ENCODE measurements at regions not wholly inside any gene's neighbourhood (a gene's known extent, or its start where the extent isn't known, plus 50 kb on each side); places are given as distances from the start of the nearest gene placed in this dataset.

DNA sequence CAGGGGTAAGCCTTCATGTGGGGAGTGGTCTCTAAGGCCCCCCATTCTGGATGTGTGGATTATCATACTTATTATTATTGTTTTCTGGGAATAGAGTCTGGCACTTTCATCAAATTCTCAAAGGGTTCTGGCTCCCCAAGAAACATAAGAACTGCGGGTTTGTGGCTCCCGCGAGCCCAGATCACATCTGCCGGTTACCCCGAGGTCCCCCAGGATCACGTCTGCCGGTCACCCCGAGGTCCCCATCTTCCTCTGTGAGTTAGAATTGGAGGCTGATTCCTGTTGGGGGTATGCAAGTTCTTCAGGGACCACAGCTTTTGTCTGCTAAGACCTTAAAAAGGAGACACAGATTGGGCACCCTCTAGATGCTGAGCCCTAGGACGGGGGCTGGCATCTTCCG, 116.7 kb upstream of the FRMD1 start:
- Mint-ChIP-seq H3K4me3 (no peak overlapping the region), H3K4me1 (peaks cover 16% of the 10 kb centered on the region), H3K27me3 (ENCODE audit: low read depth) (no peaks in the 10 kb centered on the region), H3K36me3 (no peaks in the 10 kb centered on the region), H3K27ac (no peak overlapping the region), H3K9me3 (no peaks in the 10 kb centered on the region)
- ATAC-seq (no peak), DNase-seq (ENCODE audit: low spot score) (no peak)
- POLR2A ChIA-PET: no interaction called here
- TF ChIP-seq ETV6 (CRISPR knock-in tag; IDR thresholded peaks at IDR 0.05) (no peak), TEAD4 (CRISPR knock-in tag; IDR thresholded peaks at IDR 0.05) (no peak), ZNF317 (CRISPR knock-in tag; IDR thresholded peaks at IDR 0.05; ENCODE audit: borderline replicate concordance, low read depth) (no peak), ZNF416 (CRISPR knock-in tag; IDR thresholded peaks at IDR 0.05) (no peak), ATF1 (CRISPR knock-in tag; IDR thresholded peaks at IDR 0.05) (no peak), CBFB (CRISPR knock-in tag; IDR thresholded peaks at IDR 0.05; ENCODE audit: low read depth) (no peak), MYBL2 (CRISPR knock-in tag; IDR thresholded peaks at IDR 0.05) (no peak), FOXJ3 (CRISPR knock-in tag; IDR thresholded peaks at IDR 0.05; ENCODE audit: borderline replicate concordance) (no peak), CREM (CRISPR knock-in tag; IDR thresholded peaks at IDR 0.05) (no peak), ELF4 (CRISPR knock-in tag; IDR thresholded peaks at IDR 0.05; ENCODE audit: low read depth) (no peak)
- TF ChIP-seq, protein P1, sequence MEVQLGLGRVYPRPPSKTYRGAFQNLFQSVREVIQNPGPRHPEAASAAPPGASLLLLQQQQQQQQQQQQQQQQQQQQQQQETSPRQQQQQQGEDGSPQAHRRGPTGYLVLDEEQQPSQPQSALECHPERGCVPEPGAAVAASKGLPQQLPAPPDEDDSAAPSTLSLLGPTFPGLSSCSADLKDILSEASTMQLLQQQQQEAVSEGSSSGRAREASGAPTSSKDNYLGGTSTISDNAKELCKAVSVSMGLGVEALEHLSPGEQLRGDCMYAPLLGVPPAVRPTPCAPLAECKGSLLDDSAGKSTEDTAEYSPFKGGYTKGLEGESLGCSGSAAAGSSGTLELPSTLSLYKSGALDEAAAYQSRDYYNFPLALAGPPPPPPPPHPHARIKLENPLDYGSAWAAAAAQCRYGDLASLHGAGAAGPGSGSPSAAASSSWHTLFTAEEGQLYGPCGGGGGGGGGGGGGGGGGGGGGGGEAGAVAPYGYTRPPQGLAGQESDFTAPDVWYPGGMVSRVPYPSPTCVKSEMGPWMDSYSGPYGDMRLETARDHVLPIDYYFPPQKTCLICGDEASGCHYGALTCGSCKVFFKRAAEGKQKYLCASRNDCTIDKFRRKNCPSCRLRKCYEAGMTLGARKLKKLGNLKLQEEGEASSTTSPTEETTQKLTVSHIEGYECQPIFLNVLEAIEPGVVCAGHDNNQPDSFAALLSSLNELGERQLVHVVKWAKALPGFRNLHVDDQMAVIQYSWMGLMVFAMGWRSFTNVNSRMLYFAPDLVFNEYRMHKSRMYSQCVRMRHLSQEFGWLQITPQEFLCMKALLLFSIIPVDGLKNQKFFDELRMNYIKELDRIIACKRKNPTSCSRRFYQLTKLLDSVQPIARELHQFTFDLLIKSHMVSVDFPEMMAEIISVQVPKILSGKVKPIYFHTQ (CRISPR knock-in tag; IDR thresholded peaks at IDR 0.05): no peak
- TF ChIP-seq, protein P2, sequence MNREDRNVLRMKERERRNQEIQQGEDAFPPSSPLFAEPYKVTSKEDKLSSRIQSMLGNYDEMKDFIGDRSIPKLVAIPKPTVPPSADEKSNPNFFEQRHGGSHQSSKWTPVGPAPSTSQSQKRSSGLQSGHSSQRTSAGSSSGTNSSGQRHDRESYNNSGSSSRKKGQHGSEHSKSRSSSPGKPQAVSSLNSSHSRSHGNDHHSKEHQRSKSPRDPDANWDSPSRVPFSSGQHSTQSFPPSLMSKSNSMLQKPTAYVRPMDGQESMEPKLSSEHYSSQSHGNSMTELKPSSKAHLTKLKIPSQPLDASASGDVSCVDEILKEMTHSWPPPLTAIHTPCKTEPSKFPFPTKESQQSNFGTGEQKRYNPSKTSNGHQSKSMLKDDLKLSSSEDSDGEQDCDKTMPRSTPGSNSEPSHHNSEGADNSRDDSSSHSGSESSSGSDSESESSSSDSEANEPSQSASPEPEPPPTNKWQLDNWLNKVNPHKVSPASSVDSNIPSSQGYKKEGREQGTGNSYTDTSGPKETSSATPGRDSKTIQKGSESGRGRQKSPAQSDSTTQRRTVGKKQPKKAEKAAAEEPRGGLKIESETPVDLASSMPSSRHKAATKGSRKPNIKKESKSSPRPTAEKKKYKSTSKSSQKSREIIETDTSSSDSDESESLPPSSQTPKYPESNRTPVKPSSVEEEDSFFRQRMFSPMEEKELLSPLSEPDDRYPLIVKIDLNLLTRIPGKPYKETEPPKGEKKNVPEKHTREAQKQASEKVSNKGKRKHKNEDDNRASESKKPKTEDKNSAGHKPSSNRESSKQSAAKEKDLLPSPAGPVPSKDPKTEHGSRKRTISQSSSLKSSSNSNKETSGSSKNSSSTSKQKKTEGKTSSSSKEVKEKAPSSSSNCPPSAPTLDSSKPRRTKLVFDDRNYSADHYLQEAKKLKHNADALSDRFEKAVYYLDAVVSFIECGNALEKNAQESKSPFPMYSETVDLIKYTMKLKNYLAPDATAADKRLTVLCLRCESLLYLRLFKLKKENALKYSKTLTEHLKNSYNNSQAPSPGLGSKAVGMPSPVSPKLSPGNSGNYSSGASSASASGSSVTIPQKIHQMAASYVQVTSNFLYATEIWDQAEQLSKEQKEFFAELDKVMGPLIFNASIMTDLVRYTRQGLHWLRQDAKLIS (CRISPR knock-in tag; IDR thresholded peaks at IDR 0.05; ENCODE audit: borderline replicate concordance): no peak
- CTCF ChIA-PET: interaction anchor here (0.5 to 1.3 kb wide), 3 partner anchors 17 to 461 kb away, joined by 4 to 9 read pairs (median 5); no protein-coding TSS in a partner anchor

DNA sequence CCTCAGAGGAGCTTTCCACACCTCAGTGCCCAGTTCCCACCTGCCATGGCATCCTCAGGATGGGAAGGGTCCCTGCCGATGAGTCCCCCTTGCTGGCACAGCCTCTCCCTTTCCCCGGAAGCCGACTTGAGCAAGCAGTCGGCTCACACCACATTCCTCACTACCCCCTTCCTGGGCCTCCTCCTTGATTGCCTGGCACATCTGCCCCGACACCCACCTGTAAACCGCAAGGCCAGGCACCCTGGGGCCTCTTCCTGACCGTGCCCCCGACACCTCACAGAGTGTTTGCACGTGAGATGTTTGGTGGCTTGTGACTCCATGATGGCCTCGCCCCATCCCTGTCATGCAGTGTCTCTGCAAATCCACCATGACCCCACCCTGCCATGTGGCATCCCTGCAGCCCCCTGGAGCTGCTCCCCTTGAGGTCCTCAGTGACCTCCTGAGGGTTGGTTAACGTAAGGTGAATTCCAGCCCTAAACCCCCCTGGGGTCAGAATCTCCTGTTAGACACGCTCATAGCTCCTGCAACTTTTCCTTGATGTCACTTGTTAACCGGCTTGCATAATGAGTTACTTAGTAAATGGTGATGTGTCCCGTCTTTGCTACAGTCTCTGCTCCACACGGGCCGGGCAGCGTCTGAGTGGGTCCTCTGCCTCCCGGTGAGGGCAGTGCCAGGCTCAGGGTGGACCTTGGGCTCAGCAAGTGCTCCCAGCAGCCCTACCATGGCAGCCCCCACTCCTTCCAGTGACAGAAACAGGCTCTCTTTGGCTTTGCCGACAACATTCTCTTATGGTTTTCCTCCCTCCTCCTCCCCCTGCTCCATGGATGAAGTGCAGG, 115.9 kb upstream of the FRMD1 start:
- ATAC-seq: no peak
- no peaks in the 10 kb centered on the region; the same call in 1 of the 2 replicates for H3K27me3 Mint-ChIP-seq (ENCODE audit: low read depth)
- H3K36me3 Mint-ChIP-seq: no peaks in the 10 kb centered on the region
- ChIA-PET CTCF (interaction anchor here (0.6 to 1.3 kb wide), 15 partner anchors 13 to 175 kb away, joined by 3 to 9 read pairs (median 3); no protein-coding TSS in a partner anchor), POLR2A (no interaction called here)
- no peak overlapping the region for H3K4me3 Mint-ChIP-seq
- H3K9me3 Mint-ChIP-seq: no peaks in the 10 kb centered on the region
- DNase-seq (ENCODE audit: low spot score): no peak
- H3K4me1 Mint-ChIP-seq: peaks cover 10% of the 10 kb centered on the region
- no peak overlapping the region for H3K27ac Mint-ChIP-seq
- TF ChIP-seq ZNF219 (CRISPR knock-in tag; IDR thresholded peaks at IDR 0.05; ENCODE audit: borderline replicate concordance) (no peak), ZNF423 (CRISPR knock-in tag; IDR thresholded peaks at IDR 0.05) (no peak; the same call in 1 of the 2 replicates)
- TF ChIP-seq, protein P3, sequence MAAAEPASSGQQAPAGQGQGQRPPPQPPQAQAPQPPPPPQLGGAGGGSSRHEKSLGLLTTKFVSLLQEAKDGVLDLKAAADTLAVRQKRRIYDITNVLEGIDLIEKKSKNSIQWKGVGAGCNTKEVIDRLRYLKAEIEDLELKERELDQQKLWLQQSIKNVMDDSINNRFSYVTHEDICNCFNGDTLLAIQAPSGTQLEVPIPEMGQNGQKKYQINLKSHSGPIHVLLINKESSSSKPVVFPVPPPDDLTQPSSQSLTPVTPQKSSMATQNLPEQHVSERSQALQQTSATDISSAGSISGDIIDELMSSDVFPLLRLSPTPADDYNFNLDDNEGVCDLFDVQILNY (CRISPR knock-in tag; IDR thresholded peaks at IDR 0.05): no peak
- TF ChIP-seq, protein P4, sequence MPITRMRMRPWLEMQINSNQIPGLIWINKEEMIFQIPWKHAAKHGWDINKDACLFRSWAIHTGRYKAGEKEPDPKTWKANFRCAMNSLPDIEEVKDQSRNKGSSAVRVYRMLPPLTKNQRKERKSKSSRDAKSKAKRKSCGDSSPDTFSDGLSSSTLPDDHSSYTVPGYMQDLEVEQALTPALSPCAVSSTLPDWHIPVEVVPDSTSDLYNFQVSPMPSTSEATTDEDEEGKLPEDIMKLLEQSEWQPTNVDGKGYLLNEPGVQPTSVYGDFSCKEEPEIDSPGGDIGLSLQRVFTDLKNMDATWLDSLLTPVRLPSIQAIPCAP (CRISPR knock-in tag; IDR thresholded peaks at IDR 0.05): no peak
- TF ChIP-seq, protein P5, sequence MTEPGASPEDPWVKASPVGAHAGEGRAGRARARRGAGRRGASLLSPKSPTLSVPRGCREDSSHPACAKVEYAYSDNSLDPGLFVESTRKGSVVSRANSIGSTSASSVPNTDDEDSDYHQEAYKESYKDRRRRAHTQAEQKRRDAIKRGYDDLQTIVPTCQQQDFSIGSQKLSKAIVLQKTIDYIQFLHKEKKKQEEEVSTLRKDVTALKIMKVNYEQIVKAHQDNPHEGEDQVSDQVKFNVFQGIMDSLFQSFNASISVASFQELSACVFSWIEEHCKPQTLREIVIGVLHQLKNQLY (CRISPR knock-in tag; IDR thresholded peaks at IDR 0.05): no peak
- TF ChIP-seq, protein P6, sequence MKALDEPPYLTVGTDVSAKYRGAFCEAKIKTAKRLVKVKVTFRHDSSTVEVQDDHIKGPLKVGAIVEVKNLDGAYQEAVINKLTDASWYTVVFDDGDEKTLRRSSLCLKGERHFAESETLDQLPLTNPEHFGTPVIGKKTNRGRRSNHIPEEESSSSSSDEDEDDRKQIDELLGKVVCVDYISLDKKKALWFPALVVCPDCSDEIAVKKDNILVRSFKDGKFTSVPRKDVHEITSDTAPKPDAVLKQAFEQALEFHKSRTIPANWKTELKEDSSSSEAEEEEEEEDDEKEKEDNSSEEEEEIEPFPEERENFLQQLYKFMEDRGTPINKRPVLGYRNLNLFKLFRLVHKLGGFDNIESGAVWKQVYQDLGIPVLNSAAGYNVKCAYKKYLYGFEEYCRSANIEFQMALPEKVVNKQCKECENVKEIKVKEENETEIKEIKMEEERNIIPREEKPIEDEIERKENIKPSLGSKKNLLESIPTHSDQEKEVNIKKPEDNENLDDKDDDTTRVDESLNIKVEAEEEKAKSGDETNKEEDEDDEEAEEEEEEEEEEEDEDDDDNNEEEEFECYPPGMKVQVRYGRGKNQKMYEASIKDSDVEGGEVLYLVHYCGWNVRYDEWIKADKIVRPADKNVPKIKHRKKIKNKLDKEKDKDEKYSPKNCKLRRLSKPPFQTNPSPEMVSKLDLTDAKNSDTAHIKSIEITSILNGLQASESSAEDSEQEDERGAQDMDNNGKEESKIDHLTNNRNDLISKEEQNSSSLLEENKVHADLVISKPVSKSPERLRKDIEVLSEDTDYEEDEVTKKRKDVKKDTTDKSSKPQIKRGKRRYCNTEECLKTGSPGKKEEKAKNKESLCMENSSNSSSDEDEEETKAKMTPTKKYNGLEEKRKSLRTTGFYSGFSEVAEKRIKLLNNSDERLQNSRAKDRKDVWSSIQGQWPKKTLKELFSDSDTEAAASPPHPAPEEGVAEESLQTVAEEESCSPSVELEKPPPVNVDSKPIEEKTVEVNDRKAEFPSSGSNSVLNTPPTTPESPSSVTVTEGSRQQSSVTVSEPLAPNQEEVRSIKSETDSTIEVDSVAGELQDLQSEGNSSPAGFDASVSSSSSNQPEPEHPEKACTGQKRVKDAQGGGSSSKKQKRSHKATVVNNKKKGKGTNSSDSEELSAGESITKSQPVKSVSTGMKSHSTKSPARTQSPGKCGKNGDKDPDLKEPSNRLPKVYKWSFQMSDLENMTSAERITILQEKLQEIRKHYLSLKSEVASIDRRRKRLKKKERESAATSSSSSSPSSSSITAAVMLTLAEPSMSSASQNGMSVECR (CRISPR knock-in tag; IDR thresholded peaks at IDR 0.05; ENCODE audit: borderline replicate concordance): no peak
